GM19397 (cell line): ENCODE measurements at regions not wholly inside any gene's neighbourhood (a gene's known extent, or its start where the extent isn't known, plus 50 kb on each side); places are given as distances from the start of the nearest gene placed in this dataset.
A peak's percentile ranks its signal among the peaks of the same experiment; 100 is the strongest.

ENCODE experiments used
- ATAC-seq: cut with Tn5 transposase; IDR thresholded peaks from one replicate; pipeline ENCODE4 v1.9.1; 2021; ENCODE audit warnings: mild to moderate bottlenecking, moderate library complexity; ENCODE audit not compliant: unreplicated experiment

- ATAC-seq: peak; percentile 85
Observed at GRCh38 chr12:66066137-66066928, 64.2 kb downstream of the LLPH start.

GRCh38 chr12:66065641-66066136 lies 64.9 kb downstream of the LLPH start:
- no peak for ATAC-seq

DNA sequence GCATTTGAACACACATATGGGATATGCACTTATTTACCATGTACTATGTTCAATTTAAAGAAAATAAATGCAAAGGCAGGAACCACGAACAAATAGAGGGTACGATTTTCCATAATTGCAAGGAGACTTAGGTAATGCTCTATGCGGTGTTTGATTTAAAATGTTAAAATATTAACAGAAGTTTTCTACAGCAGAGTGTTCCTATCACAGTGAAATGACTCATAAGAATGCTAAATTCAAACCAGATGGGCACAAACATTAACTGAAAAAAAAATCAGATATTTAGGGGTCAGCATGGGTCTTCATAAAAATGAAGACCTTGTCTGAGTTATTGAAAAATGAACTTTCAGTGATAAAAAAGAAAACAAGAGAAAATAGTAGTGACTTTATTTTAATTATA lies 65.4 kb downstream of the LLPH start:
- no peak for ATAC-seq

GRCh38 chr12:66063916-66064315 lies 66.6 kb downstream of the LLPH start:
- no peak for ATAC-seq

- ATAC-seq: no peak
Observed at GRCh38 chr12:66062290-66062625, 68.3 kb downstream of the LLPH start.

- no peak for ATAC-seq
Observed at GRCh38 chr12:66061557-66062289, 68.8 kb downstream of the LLPH start.

- no peak for ATAC-seq
Observed at GRCh38 chr12:66061076-66061475, 69.5 kb downstream of the LLPH start.

GRCh38 chr12:66060163-66060907 lies 70.2 kb downstream of the LLPH start:
- ATAC-seq: no peak

GRCh38 chr12:66059666-66060065 lies 70.9 kb downstream of the LLPH start:
- no peak for ATAC-seq

GRCh38 chr12:66058554-66058953 lies 72.0 kb downstream of the LLPH start:
- ATAC-seq: no peak

DNA sequence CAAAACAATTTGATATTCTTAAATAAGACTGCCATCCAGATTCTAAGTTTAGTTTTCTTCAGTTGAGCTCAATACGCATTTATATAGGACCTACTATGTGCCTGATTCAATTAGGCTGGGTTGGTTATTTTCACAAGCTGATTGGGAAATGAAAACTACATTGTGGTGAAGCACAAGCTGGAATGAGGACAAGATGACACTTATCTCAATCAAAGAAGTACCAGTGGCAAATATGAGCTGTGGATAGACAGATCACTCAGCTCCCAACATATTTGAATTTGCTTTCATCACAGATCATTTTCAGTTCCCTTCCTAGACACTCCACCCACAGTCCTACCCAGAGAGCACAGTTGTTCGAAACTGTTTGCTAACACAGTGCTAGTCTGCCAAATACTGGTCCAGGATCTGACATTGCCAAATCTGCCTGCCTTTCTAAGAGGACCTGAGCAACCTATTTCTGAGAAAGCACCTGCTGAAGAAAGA lies 74.7 kb downstream of the LLPH start:
- peak; percentile 81 for ATAC-seq

GRCh38 chr12:66052988-66053615 lies 77.4 kb downstream of the LLPH start:
- no peak for ATAC-seq

DNA sequence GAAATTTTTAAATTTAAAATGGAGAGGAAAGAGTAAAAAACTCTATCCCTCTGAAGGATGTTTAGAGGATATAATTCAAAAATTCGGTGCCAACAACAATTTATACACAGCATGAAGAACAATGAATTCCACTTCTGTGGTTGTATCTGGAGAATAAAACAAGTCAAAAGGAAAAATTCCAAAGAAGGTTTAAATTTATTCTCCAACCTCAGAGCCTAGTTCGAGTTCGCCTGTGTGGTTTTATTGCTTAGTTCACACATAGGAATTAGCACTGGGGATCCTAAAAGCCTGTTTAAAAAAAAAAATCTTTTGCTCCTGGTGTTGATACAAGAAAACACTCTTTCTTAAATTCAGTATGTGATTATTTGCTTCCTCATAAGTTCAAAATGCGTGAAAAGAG lies 79.2 kb downstream of the LLPH start:
- no peak for ATAC-seq

GRCh38 chr12:66050610-66051009 lies 79.9 kb downstream of the LLPH start:
- peak; percentile 42 for ATAC-seq

DNA sequence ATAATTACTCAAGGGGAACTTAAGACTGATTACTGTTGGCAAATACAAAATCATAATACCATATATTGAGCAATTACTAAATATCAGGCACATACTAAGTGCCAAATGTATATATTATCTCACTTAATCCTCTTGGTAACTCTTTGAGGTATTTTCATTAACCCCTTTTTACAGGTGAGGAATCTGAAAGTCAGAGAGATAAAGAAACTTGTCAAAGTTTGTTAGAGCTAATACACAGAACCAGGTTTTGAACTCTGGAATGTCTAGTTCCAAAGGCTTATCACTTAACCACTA lies 80.3 kb downstream of the LLPH start:
- no peak for ATAC-seq

DNA sequence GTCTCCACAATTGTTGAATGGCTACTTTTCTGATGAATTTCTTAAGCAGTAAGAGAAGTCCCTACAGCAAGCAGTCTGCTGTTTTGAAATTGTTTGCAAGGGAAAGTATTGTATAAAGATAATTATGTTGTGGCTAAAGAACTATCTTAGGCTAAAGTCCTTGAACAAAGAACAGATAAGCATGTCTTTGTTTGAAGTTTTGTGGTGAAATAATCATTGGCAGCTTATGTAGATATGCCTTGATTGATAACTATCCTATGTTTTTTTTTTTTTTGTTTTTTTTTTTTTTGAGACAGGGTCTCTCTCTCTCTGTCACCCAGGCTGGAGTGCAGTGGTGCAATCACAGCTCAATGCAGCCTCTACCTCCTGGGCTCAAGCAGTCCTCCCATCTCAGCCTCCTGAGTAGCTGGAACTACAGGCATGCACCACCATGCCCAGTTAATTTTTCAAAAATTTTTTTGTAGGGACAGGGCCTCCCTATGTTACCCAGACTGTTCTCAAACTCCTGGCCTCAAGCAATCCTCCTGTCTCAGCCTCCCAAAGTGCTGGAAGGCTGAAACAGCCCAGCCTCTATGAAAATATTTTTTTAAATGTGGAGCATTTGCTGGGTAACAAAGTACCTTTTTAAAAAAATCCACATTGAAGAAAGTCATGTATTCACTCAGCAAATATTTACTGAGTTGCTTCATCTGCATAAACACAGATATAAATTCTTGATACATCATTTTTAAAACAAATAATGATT lies 80.8 kb downstream of the LLPH start:
- no peak for ATAC-seq

- ATAC-seq: no peak
Observed at GRCh38 chr12:66048835-66049537, 81.6 kb downstream of the LLPH start.

- ATAC-seq: no peak
Observed at GRCh38 chr12:66048218-66048834, 82.2 kb downstream of the LLPH start.

- peak; percentile 86 for ATAC-seq
Observed at GRCh38 chr12:66047411-66048021, 83.0 kb downstream of the LLPH start.
